GM19463 (cell line): ENCODE measurements at regions not wholly inside any gene's neighbourhood (a gene's known extent, or its start where the extent isn't known, plus 50 kb on each side); places are given as distances from the start of the nearest gene placed in this dataset.
"Not testable (repeated sequence)": the region's sequence is repeated elsewhere in the genome, so short reads cannot be mapped to it uniquely, and the experiment has no call there.

Experiments
- ATAC-seq: cut with Tn5 transposase; IDR thresholded peaks from one replicate; pipeline ENCODE4 v1.9.1; 2021; ENCODE audit warnings: mild to moderate bottlenecking, moderate library complexity; ENCODE audit not compliant: unreplicated experiment

- ATAC-seq = no peak
Measured at GRCh38 chr18:28768791-28769768, 592.1 kb upstream of the CDH2 start.

GRCh38 chr18:28767727-28768211 is 590.8 kb upstream of the CDH2 start:
- ATAC-seq = no peak

GRCh38 chr18:28767201-28767600 is 590.3 kb upstream of the CDH2 start:
- ATAC-seq = no peak

- no peak for ATAC-seq
Measured at GRCh38 chr18:28766721-28767120, 589.8 kb upstream of the CDH2 start.

GRCh38 chr18:28766027-28766426 is 589.1 kb upstream of the CDH2 start:
- no peak for ATAC-seq

GRCh38 chr18:28760299-28760698 is 583.4 kb upstream of the CDH2 start:
- no peak for ATAC-seq

- ATAC-seq = no peak
Measured at GRCh38 chr18:28757466-28758008, 580.6 kb upstream of the CDH2 start.

GRCh38 chr18:28743115-28743514 is 566.2 kb upstream of the CDH2 start:
- no peak for ATAC-seq

- no peak for ATAC-seq
Measured at GRCh38 chr18:28740575-28740974, 563.6 kb upstream of the CDH2 start.

GRCh38 chr18:28736951-28737350 is 560.0 kb upstream of the CDH2 start:
- no peak for ATAC-seq

- no peak for ATAC-seq
Measured at GRCh38 chr18:28736223-28736622, 559.3 kb upstream of the CDH2 start.

GRCh38 chr18:28735731-28736130 is 558.8 kb upstream of the CDH2 start:
- no peak for ATAC-seq

- no peak for ATAC-seq
Measured at GRCh38 chr18:28729321-28729720, 552.4 kb upstream of the CDH2 start.

- ATAC-seq = no peak
Measured at GRCh38 chr18:28728891-28729290, 552.0 kb upstream of the CDH2 start.

- not testable (repeated sequence) for ATAC-seq
Measured at GRCh38 chr18:28727189-28727588, 550.3 kb upstream of the CDH2 start.

GRCh38 chr18:28725876-28726275 is 548.9 kb upstream of the CDH2 start:
- no peak for ATAC-seq

GRCh38 chr18:28723506-28723905 is 546.6 kb upstream of the CDH2 start:
- ATAC-seq = no peak

GRCh38 chr18:28718696-28719095 is 541.8 kb upstream of the CDH2 start:
- no peak for ATAC-seq

GRCh38 chr18:28716338-28716737 is 539.4 kb upstream of the CDH2 start:
- ATAC-seq = no peak

GRCh38 chr18:28715206-28715605 is 538.3 kb upstream of the CDH2 start:
- no peak for ATAC-seq

- no peak for ATAC-seq
Measured at GRCh38 chr18:28714498-28714897, 537.6 kb upstream of the CDH2 start.

- no peak for ATAC-seq
Measured at GRCh38 chr18:28712796-28713425, 536.0 kb upstream of the CDH2 start.
